ENCODE measurements at regions not wholly inside any gene's neighbourhood (a gene's known extent, or its start where the extent isn't known, plus 50 kb on each side); places are given as distances from the start of the nearest gene placed in this dataset.

DNA sequence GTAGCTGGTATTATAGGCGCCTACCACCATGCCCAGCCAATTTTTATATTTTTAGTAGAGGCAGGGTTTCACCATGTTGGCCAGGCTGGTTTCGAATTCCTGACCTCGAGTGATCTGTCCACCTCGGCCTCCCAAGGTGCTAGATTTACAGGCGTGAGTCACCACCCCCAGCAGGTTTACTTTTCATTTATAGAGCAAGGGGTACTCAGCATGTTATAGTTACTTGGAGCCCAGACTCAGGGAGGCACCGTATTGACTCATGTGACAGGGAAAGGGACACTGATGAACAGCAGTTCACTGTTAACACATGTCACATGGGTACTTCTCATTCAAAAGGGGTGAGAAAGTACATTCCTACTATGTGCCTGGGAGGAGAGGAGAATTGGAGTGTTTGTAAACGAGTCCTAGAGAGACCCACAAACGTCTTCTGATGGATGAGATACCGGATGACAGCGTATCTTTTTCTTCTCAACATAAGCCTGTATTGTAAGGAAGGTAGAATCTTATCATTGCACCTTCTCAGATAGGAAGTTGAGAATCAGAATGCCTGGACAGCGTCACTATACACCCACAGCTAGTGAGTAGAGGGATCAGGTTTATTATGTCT is 510.0 kb downstream of the USP25 start:
- CTCF ChIA-PET, result no interaction called here

DNA sequence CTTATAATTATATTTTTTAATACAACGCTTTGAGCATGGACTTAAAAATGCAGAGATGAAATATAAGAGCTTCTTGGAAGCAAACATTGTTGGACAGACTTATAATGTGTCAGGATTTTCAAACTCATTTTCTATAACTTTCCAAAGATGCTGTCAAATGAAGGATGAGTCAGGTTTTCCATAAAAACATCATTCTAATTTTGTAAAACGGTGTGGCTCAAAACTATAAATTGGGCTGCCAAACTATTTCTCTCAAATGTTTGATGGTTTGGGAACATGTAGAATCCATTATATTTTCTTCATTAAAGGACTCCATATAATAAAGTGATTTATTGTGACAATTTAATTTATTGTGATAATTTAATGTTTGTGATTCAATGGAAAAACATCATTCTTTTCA is 511.2 kb downstream of the USP25 start:
- H3K36me3 ChIP-seq (ENCODE audit: control insufficient read depth, insufficient read depth, low read length), result no peaks in the 10 kb centered on the region
- Mint-ChIP-seq H3K27ac (ENCODE audit: unreplicated experiment) (no peak overlapping the region), H3K9me3 (ENCODE audit: unreplicated experiment) (no peaks in the 10 kb centered on the region), H3K4me1 (ENCODE audit: low read depth, unreplicated experiment) (no peaks in the 10 kb centered on the region), H3K4me3 (ENCODE audit: unreplicated experiment) (no peak overlapping the region), H3K27me3 (ENCODE audit: insufficient read depth, unreplicated experiment) (no peaks in the 10 kb centered on the region), H3K36me3 (ENCODE audit: insufficient read depth, unreplicated experiment) (no peaks in the 10 kb centered on the region)
- TF ChIP-seq, protein P1, sequence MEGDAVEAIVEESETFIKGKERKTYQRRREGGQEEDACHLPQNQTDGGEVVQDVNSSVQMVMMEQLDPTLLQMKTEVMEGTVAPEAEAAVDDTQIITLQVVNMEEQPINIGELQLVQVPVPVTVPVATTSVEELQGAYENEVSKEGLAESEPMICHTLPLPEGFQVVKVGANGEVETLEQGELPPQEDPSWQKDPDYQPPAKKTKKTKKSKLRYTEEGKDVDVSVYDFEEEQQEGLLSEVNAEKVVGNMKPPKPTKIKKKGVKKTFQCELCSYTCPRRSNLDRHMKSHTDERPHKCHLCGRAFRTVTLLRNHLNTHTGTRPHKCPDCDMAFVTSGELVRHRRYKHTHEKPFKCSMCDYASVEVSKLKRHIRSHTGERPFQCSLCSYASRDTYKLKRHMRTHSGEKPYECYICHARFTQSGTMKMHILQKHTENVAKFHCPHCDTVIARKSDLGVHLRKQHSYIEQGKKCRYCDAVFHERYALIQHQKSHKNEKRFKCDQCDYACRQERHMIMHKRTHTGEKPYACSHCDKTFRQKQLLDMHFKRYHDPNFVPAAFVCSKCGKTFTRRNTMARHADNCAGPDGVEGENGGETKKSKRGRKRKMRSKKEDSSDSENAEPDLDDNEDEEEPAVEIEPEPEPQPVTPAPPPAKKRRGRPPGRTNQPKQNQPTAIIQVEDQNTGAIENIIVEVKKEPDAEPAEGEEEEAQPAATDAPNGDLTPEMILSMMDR (IDR thresholded peaks at IDR 0.05; ENCODE audit: insufficient read depth in 1 of 2, low read depth in 1 of 2, low read length in 1 of 2, severe bottlenecking in 1 of 2, unreplicated experiment in 1 of 2), result no peak
- POLR2A ChIA-PET, result no interaction called here
- no peaks in the 10 kb centered on the region for H3K27me3 ChIP-seq (replicated peaks; ENCODE audit: control insufficient read depth, insufficient read depth, low read length)
- no peak for DNase-seq
- H3K4me3 ChIP-seq (ENCODE audit: low read depth, low read length), result no peak overlapping the region
- H3K4me1 ChIP-seq, result no peaks in the 10 kb centered on the region
- no TSS peak for BruUV-seq (replicated peaks)
- CTCF ChIA-PET, result no interaction called here
- no peaks in the 10 kb centered on the region for H3K9me3 ChIP-seq
- intact Hi-C loops (cut with micrococcal nuclease; ENCODE audit: unreplicated experiment), result no loop called here

More for the DNA sequence above, 510.0 kb downstream of the USP25 start:
- intact Hi-C loops (cut with micrococcal nuclease; ENCODE audit: unreplicated experiment), result no loop called here
- no peaks in the 10 kb centered on the region for H3K27me3 ChIP-seq (replicated peaks; ENCODE audit: control insufficient read depth, insufficient read depth, low read length)
- no peak for DNase-seq
- H3K36me3 ChIP-seq (ENCODE audit: control insufficient read depth, insufficient read depth, low read length), result no peaks in the 10 kb centered on the region
- Mint-ChIP-seq H3K4me1 (ENCODE audit: low read depth, unreplicated experiment) (no peaks in the 10 kb centered on the region), H3K36me3 (ENCODE audit: insufficient read depth, unreplicated experiment) (no peaks in the 10 kb centered on the region), H3K9me3 (ENCODE audit: unreplicated experiment) (no peaks in the 10 kb centered on the region), H3K4me3 (ENCODE audit: unreplicated experiment) (no peak overlapping the region), H3K27ac (ENCODE audit: unreplicated experiment) (no peak overlapping the region), H3K27me3 (ENCODE audit: insufficient read depth, unreplicated experiment) (peaks cover 2% of the 10 kb centered on the region)
- no TSS peak for BruUV-seq (replicated peaks)
- no peaks in the 10 kb centered on the region for H3K4me1 ChIP-seq
- TF ChIP-seq, protein P1 (IDR thresholded peaks at IDR 0.05; ENCODE audit: insufficient read depth in 1 of 2, low read depth in 1 of 2, low read length in 1 of 2, severe bottlenecking in 1 of 2, unreplicated experiment in 1 of 2), result no peak
- H3K4me3 ChIP-seq (ENCODE audit: low read depth, low read length), result no peak overlapping the region
- no peaks in the 10 kb centered on the region for H3K9me3 ChIP-seq
- POLR2A ChIA-PET, result interaction anchor here (0.6 kb wide), 1 partner anchor 46 kb away, joined by 10 read pairs; no protein-coding TSS in a partner anchor

DNA sequence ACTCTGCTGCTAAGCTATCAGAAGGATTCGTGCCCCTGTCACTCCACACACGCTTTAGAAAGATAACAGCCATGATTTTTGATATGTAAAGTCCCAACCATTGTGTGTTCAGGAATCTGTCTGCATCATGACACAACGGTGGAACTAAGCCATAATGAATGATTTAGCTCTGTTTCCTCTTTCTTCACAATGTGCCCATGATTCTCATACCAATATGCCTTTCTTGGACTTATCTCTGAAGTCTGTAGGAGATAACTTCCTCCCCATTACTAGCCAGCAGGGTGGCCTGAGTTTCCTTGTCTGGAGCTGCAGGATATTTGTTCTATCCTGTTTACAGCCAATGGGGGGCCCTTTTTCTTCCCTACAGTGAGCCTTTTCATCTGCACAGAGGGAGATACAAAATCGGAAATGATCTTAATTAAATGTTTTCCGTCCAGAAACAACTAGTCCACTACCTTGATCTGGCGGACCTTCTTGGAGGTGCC is 511.7 kb downstream of the USP25 start:
- no peaks in the 10 kb centered on the region for H3K27me3 ChIP-seq (replicated peaks; ENCODE audit: control insufficient read depth, insufficient read depth, low read length)
- H3K27me3 Mint-ChIP-seq (ENCODE audit: insufficient read depth, unreplicated experiment), result no peaks in the 10 kb centered on the region
- H3K4me3 Mint-ChIP-seq (ENCODE audit: unreplicated experiment), result no peak overlapping the region

More for the DNA sequence above, 511.7 kb downstream of the USP25 start:
- Histone ChIP-seq H3K9me3 (no peaks in the 10 kb centered on the region), H3K36me3 (ENCODE audit: control insufficient read depth, insufficient read depth, low read length) (no peaks in the 10 kb centered on the region), H3K4me1 (no peaks in the 10 kb centered on the region), H3K4me3 (ENCODE audit: low read depth, low read length) (no peak overlapping the region)
- BruUV-seq (replicated peaks), result no TSS peak
- Mint-ChIP-seq H3K4me1 (ENCODE audit: low read depth, unreplicated experiment) (no peaks in the 10 kb centered on the region), H3K36me3 (ENCODE audit: insufficient read depth, unreplicated experiment) (no peaks in the 10 kb centered on the region), H3K9me3 (ENCODE audit: unreplicated experiment) (no peaks in the 10 kb centered on the region), H3K27ac (ENCODE audit: unreplicated experiment) (no peak overlapping the region)
- no peak for DNase-seq
- POLR2A ChIA-PET, result no interaction called here
- intact Hi-C loops (cut with micrococcal nuclease; ENCODE audit: unreplicated experiment), result no loop called here
- CTCF ChIA-PET, result no interaction called here
- TF ChIP-seq, protein P1 (IDR thresholded peaks at IDR 0.05; ENCODE audit: insufficient read depth in 1 of 2, low read depth in 1 of 2, low read length in 1 of 2, severe bottlenecking in 1 of 2, unreplicated experiment in 1 of 2), result no peak
